ENCODE measurements at regions not wholly inside any gene's neighbourhood (a gene's known extent, or its start where the extent isn't known, plus 50 kb on each side); places are given as distances from the start of the nearest gene placed in this dataset.

GRCh38 chr3:6362406-6362805, 498.5 kb upstream of the GRM7 start:
- dilution Hi-C loops (cut with MboI; ENCODE audit: extremely low pct_ligation_motif_present, low sequenced_read_pairs) (no loop called here), intact Hi-C loops (cut with micrococcal nuclease) (no loop called here)
- DNase-seq (ENCODE audit: low read depth, low spot score) (no peak), FAIRE-seq (no peak)
- H2AFZ ChIP-seq (ENCODE audit: low read depth, low read length): no peak overlapping the region
- peaks cover 2% of the 10 kb centered on the region for H3K9me3 ChIP-seq (replicated peaks; ENCODE audit: control insufficient read depth, insufficient read depth, low read length)
- no peak overlapping the region for H3K27ac ChIP-seq (ENCODE audit: insufficient read depth, low read depth, low read length)
- no peaks in the 10 kb centered on the region for H3K79me2 ChIP-seq (ENCODE audit: control insufficient read depth, insufficient read depth, low read length)
- H3K36me3 ChIP-seq (ENCODE audit: control insufficient read depth in 2 of 2, extremely low read depth in 1 of 2, insufficient read depth in 2 of 2, low read length in 2 of 2): no peaks in the 10 kb centered on the region
- H3K4me2 ChIP-seq (ENCODE audit: insufficient read depth, low read length): no peak overlapping the region
- ChIA-PET CTCF (no interaction called here), POLR2A (no interaction called here)
- H4K20me1 ChIP-seq (replicated peaks; ENCODE audit: control insufficient read depth, extremely low read depth, insufficient read depth, low read length): no peaks in the 10 kb centered on the region
- H3K27me3 ChIP-seq (ENCODE audit: control insufficient read depth in 2 of 2, insufficient read depth in 2 of 2, low read length in 2 of 2): no peaks in the 10 kb centered on the region
- no peaks in the 10 kb centered on the region for H3K9me1 ChIP-seq (replicated peaks; ENCODE audit: control insufficient read depth, extremely low read depth, insufficient read depth, low read length)
- BruUV-seq (replicated peaks): no TSS peak
- no peak overlapping the region for H3K4me3 ChIP-seq (replicated peaks in 1 of 3; ENCODE audit: insufficient read depth in 1 of 3, low read depth in 1 of 3, low read length in 3 of 3)
- no peak for TF ChIP-seq JUN (IDR thresholded peaks at IDR 0.05; ENCODE audit: borderline replicate concordance, insufficient read depth, insufficient read length, low read depth)
- no peak for TF ChIP-seq MAX (IDR thresholded peaks at IDR 0.05; ENCODE audit: insufficient read depth, insufficient read length)
- TF ChIP-seq EZH2 (IDR thresholded peaks at IDR 0.05; ENCODE audit: borderline replicate concordance, low read depth, low read length, severe bottlenecking): no peak
- TF ChIP-seq POLR2A (IDR thresholded peaks at IDR 0.05; ENCODE audit: low read depth, low read length): no peak
- no peak for TF ChIP-seq FOS (IDR thresholded peaks at IDR 0.05; ENCODE audit: borderline replicate concordance, insufficient read depth, low read length)
- TF ChIP-seq CTCF (IDR thresholded peaks at IDR 0.05; ENCODE audit: extremely low read depth in 1 of 2, insufficient read depth in 1 of 2, low read depth in 1 of 2, low read length in 2 of 2): no peak
- TF ChIP-seq GATA2 (IDR thresholded peaks at IDR 0.05; ENCODE audit: insufficient read depth, insufficient read length, low read depth, low read length): no peak
- no peak for TF ChIP-seq MYC (IDR thresholded peaks at IDR 0.05; ENCODE audit: low read depth, low read length)
- no peak for TF ChIP-seq POLR2AphosphoS5 (IDR thresholded peaks at IDR 0.05; ENCODE audit: insufficient read depth, low read depth, low read length)
- H3K4me1 ChIP-seq (ENCODE audit: control insufficient read depth, extremely low read depth, insufficient read depth, low read length): no peaks in the 10 kb centered on the region
- no peak overlapping the region for H3K9ac ChIP-seq (replicated peaks; ENCODE audit: extremely low read depth, insufficient read depth, low read length)

Measured in endothelial cell of umbilical vein (primary cell).